Activated CD4-positive, alpha-beta memory T cell treated with anti-CD3 and anti-CD28 coated beads, Interleukin-2, amount 10 ng/mL, durations not matched to agents 7 days and 5 days (primary cell): ENCODE measurements at regions not wholly inside any gene's neighbourhood (a gene's known extent, or its start where the extent isn't known, plus 50 kb on each side); places are given as distances from the start of the nearest gene placed in this dataset.
A peak's percentile ranks its signal among the peaks of the same experiment; 100 is the strongest.
"Not testable (repeated sequence)": the region's sequence is repeated elsewhere in the genome, so short reads cannot be mapped to it uniquely, and the experiment has no call there.

Source experiments
- CTCF ChIA-PET: fragments of 350-600 bp; sonication (Branson Sonifier 250); formaldehyde crosslinking; loops from one replicate; lab custom pipeline; 2021; ENCODE audit warnings: antibody characterized with exemption, inconsistent platforms; lab: Charles Lee
- POLR2A ChIA-PET: fragments of 350-600 bp; sonication (Branson Sonifier 250); formaldehyde crosslinking; loops from one replicate; lab custom pipeline; 2021; ENCODE audit warnings: antibody characterized with exemption; lab: Charles Lee
- DNase-seq: peaks from one replicate; pipeline ENCODE4 v3.0.0-alpha.2; 2020
- H3K27ac Mint-ChIP-seq: one replicate; pipeline ENCODE4 v1.8.0; 2021; ENCODE audit warnings: mild to moderate bottlenecking, mixed read lengths
- H3K27me3 Mint-ChIP-seq: one replicate; pipeline ENCODE4 v1.8.0; 2021; ENCODE audit warnings: mixed read lengths
- H3K36me3 Mint-ChIP-seq: one replicate; pipeline ENCODE4 v1.8.0; 2021; ENCODE audit warnings: low read depth, mixed read lengths
- H3K4me1 Mint-ChIP-seq: one replicate; pipeline ENCODE4 v1.8.0; 2021; ENCODE audit warnings: mixed read lengths
- H3K4me3 Mint-ChIP-seq: one replicate; pipeline ENCODE4 v1.8.0; 2021; ENCODE audit warnings: mild to moderate bottlenecking, mixed read lengths
- H3K9me3 Mint-ChIP-seq: one replicate; pipeline ENCODE4 v1.8.0; 2021; ENCODE audit warnings: mixed read lengths

GRCh38 chr6:147651-148050 lies 144.6 kb upstream of the DUSP22 start:
- peaks cover 19% of the 10 kb centered on the region for H3K27me3 Mint-ChIP-seq
- CTCF ChIA-PET: interaction anchor here (0.9 to 2.1 kb wide), 7 partner anchors 9 to 542 kb away, joined by 3 to 6 read pairs (median 5); no protein-coding TSS in a partner anchor
- H3K4me1 Mint-ChIP-seq, DNase-seq, POLR2A ChIA-PET, H3K27ac Mint-ChIP-seq, H3K9me3 Mint-ChIP-seq, H3K4me3 Mint-ChIP-seq, H3K36me3 Mint-ChIP-seq: not testable (repeated sequence)

DNA sequence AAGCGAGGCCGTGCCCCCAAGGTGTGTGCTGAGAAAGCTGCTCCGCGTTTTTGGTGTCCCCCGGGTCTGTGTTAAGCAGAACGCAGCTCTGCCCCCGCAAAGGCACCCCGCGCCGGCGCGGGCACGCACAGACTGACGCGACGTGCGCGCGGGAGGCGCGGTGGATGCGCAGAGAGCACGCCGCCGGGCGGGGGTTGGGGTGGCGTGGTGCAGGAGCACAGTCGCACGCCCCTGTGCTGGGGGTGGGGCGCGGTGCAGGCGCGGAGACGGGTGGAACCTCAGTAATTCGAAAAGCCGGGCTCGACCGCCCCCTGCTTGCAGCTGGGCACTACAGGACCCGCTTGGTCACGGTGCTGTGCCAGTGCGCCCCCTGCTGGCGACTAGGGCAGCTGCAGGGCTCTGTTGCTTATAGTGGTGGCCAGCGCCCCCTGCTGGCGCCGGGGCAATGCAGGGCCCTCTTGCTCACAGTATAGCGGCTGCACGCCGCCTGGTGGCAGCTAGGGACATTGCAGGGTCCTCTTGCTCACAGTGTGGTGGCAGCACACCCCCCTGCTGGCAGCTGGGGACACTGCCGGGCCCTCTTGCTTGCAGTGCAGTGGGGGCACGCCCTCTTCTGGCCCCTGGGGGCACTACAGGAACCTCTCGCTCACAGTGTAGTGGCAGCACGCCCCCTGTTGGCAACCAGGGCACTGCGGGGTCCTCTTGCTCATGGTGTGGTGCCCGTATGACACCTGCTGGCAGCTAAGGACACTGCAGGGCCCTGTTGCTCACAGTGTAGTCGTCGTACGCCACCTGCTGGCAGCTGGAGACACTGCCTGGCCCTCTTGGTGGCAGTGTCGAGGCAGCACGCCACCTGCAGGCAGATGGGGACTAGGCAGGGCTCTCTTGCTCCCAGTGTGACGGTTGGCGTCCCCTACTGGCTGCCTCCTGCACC lies 144.0 kb upstream of the DUSP22 start:
- H3K27ac Mint-ChIP-seq, POLR2A ChIA-PET, H3K9me3 Mint-ChIP-seq, H3K4me3 Mint-ChIP-seq, H3K36me3 Mint-ChIP-seq: not testable (repeated sequence)
- peaks cover 24% of the 10 kb centered on the region for H3K27me3 Mint-ChIP-seq
- DNase-seq: peak; percentile 91
- peaks cover 15% of the 10 kb centered on the region for H3K4me1 Mint-ChIP-seq
- CTCF ChIA-PET: interaction anchor here (0.8 to 2.1 kb wide), 14 partner anchors 8 to 563 kb away, joined by 3 to 6 read pairs (median 3); no protein-coding TSS in a partner anchor

GRCh38 chr6:150147-150546 lies 142.1 kb upstream of the DUSP22 start:
- H3K4me3 Mint-ChIP-seq, POLR2A ChIA-PET, DNase-seq, H3K27ac Mint-ChIP-seq, H3K36me3 Mint-ChIP-seq, H3K9me3 Mint-ChIP-seq: not testable (repeated sequence)
- CTCF ChIA-PET: interaction anchor here (1.3 kb wide), 1 partner anchor 572 kb away, joined by 3 read pairs; no protein-coding TSS in a partner anchor
- Mint-ChIP-seq H3K4me1 (peaks cover 31% of the 10 kb centered on the region), H3K27me3 (peaks cover 36% of the 10 kb centered on the region)

- DNase-seq, CTCF ChIA-PET, H3K9me3 Mint-ChIP-seq, POLR2A ChIA-PET, H3K36me3 Mint-ChIP-seq, H3K4me3 Mint-ChIP-seq, H3K27ac Mint-ChIP-seq: not testable (repeated sequence)
- Mint-ChIP-seq H3K4me1 (peaks cover 54% of the 10 kb centered on the region), H3K27me3 (peaks cover 36% of the 10 kb centered on the region)
Measured at GRCh38 chr6:152436-152835, 139.9 kb upstream of the DUSP22 start.

GRCh38 chr6:153026-153425 lies 139.3 kb upstream of the DUSP22 start:
- H3K9me3 Mint-ChIP-seq, H3K36me3 Mint-ChIP-seq, H3K4me3 Mint-ChIP-seq, CTCF ChIA-PET, DNase-seq, POLR2A ChIA-PET, H3K27ac Mint-ChIP-seq: not testable (repeated sequence)
- peaks cover 36% of the 10 kb centered on the region for H3K27me3 Mint-ChIP-seq
- peaks cover 58% of the 10 kb centered on the region for H3K4me1 Mint-ChIP-seq

DNA sequence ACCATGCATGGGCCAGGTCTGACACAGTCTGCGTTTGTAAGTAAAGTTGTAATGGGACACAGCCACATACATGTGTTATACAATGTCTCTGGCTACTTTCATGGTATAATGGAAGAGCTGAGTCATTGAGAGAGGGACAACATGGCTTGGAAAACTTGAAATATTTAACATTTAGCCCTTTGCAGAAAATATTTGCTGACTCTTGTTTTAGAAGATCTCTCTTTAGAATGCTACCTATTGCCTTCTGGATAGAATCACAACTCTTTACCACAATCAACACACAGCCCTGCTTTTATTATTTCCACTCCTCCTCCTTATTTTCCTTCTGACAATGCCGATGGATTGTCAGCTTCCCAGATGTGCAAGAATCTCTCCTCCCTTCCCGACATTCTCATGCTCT lies 138.4 kb upstream of the DUSP22 start:
- H3K36me3 Mint-ChIP-seq, DNase-seq, H3K9me3 Mint-ChIP-seq, H3K4me3 Mint-ChIP-seq: not testable (repeated sequence)
- CTCF ChIA-PET: interaction anchor here (0.9 to 1.5 kb wide), 3 partner anchors 12 to 33 kb away, joined by 3 to 5 read pairs (median 3); no protein-coding TSS in a partner anchor
- peaks cover 41% of the 10 kb centered on the region for H3K27me3 Mint-ChIP-seq
- H3K27ac Mint-ChIP-seq: peak overlapping the region; percentile 13
- POLR2A ChIA-PET: interaction anchor here (0.8 kb wide), 1 partner anchor 278 kb away, joined by 3 read pairs; no protein-coding TSS in a partner anchor
- peaks cover 58% of the 10 kb centered on the region for H3K4me1 Mint-ChIP-seq

GRCh38 chr6:154321-155092 lies 137.8 kb upstream of the DUSP22 start:
- H3K9me3 Mint-ChIP-seq, H3K4me3 Mint-ChIP-seq, H3K36me3 Mint-ChIP-seq: not testable (repeated sequence)
- peak; percentile 42 for DNase-seq
- Mint-ChIP-seq H3K27me3 (peaks cover 46% of the 10 kb centered on the region), H3K4me1 (peaks cover 58% of the 10 kb centered on the region), H3K27ac (peak overlapping the region; percentile 17)
- ChIA-PET POLR2A (interaction anchor here (0.8 to 1.6 kb wide), 3 partner anchors 28 to 278 kb away, joined by 3 read pairs; no protein-coding TSS in a partner anchor), CTCF (interaction anchor here (0.6 to 1.5 kb wide), 7 partner anchors 10 to 641 kb away, joined by 3 to 5 read pairs (median 3); no protein-coding TSS in a partner anchor)

GRCh38 chr6:156010-156409 lies 136.3 kb upstream of the DUSP22 start:
- peaks cover 53% of the 10 kb centered on the region for H3K27me3 Mint-ChIP-seq
- DNase-seq: no peak
- no peaks in the 10 kb centered on the region for H3K9me3 Mint-ChIP-seq
- ChIA-PET POLR2A (interaction anchor here (1.0 to 1.6 kb wide), 4 partner anchors 27 to 334 kb away, joined by 3 to 4 read pairs (median 4); no protein-coding TSS in a partner anchor), CTCF (interaction anchor here (0.6 to 1.0 kb wide), 3 partner anchors 9 to 26 kb away, joined by 3 to 5 read pairs (median 5); no protein-coding TSS in a partner anchor)
- H3K27ac Mint-ChIP-seq: no peak overlapping the region
- no peak overlapping the region for H3K4me3 Mint-ChIP-seq
- peaks cover 56% of the 10 kb centered on the region for H3K4me1 Mint-ChIP-seq
- no peaks in the 10 kb centered on the region for H3K36me3 Mint-ChIP-seq

DNA sequence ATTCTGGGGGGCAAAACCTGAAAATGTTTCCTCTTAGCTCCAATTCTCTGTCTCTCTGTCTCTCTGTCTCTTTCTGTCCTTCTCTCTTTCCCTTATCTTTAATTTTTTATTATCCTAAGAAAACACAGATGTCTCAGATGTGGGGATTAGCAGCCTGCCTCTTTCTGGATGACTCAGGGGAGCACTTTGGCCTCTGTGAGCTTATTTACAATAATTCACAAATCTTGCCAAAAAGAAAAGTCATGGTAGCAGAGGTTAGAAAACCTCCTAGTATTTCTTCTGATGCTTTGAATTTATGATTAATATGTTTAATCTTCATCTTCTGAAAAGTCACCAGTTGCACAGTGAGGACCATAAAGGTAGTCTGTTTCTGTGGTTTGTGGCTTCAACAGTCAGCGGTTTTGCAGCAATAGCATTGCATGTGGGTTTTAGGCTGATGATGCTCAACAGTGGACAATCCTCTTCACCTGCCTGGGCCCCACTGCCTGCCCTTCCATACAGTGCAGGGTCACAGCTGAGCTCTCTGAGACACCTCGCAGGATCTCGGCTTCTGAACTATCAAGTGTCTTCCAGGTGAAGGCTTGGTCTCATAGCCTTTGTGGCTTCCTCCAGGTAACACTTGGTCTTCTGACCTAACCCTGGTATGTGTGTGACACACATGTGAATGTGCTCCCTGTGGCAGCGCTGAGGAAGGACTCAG lies 135.7 kb upstream of the DUSP22 start:
- POLR2A ChIA-PET: interaction anchor here (1.0 to 1.6 kb wide), 2 partner anchors 247 to 334 kb away, joined by 4 read pairs; no protein-coding TSS in a partner anchor
- H3K4me1 Mint-ChIP-seq: peaks cover 55% of the 10 kb centered on the region
- H3K9me3 Mint-ChIP-seq, H3K4me3 Mint-ChIP-seq, H3K36me3 Mint-ChIP-seq: not testable (repeated sequence)
- H3K27me3 Mint-ChIP-seq: peaks cover 53% of the 10 kb centered on the region
- CTCF ChIA-PET: interaction anchor here (0.6 to 1.5 kb wide), 4 partner anchors 9 to 137 kb away, joined by 3 to 6 read pairs (median 4); no protein-coding TSS in a partner anchor
- peak; percentile 41 for DNase-seq
- peak overlapping the region; percentile 3 for H3K27ac Mint-ChIP-seq

GRCh38 chr6:157176-157575 lies 135.1 kb upstream of the DUSP22 start:
- Mint-ChIP-seq H3K27ac (peak overlapping the region; percentile 3), H3K27me3 (peaks cover 52% of the 10 kb centered on the region), H3K4me1 (peaks cover 53% of the 10 kb centered on the region)
- POLR2A ChIA-PET, H3K4me3 Mint-ChIP-seq, H3K9me3 Mint-ChIP-seq, H3K36me3 Mint-ChIP-seq: not testable (repeated sequence)
- CTCF ChIA-PET: interaction anchor here (1.5 kb wide), 1 partner anchor 10 kb away, joined by 6 read pairs; no protein-coding TSS in a partner anchor
- peak; percentile 35 for DNase-seq

GRCh38 chr6:161657-162056 lies 130.6 kb upstream of the DUSP22 start:
- DNase-seq, H3K36me3 Mint-ChIP-seq, POLR2A ChIA-PET, H3K9me3 Mint-ChIP-seq, CTCF ChIA-PET, H3K27ac Mint-ChIP-seq, H3K4me3 Mint-ChIP-seq: not testable (repeated sequence)
- peaks cover 12% of the 10 kb centered on the region for H3K4me1 Mint-ChIP-seq
- peaks cover 44% of the 10 kb centered on the region for H3K27me3 Mint-ChIP-seq

GRCh38 chr6:164720-165119 lies 127.6 kb upstream of the DUSP22 start:
- Mint-ChIP-seq H3K4me1 (no peaks in the 10 kb centered on the region), H3K36me3 (no peaks in the 10 kb centered on the region), H3K9me3 (no peaks in the 10 kb centered on the region), H3K27ac (no peak overlapping the region), H3K4me3 (no peak overlapping the region), H3K27me3 (peaks cover 39% of the 10 kb centered on the region)
- CTCF ChIA-PET: interaction anchor here (1.1 kb wide), 1 partner anchor 9 kb away, joined by 3 read pairs; no protein-coding TSS in a partner anchor
- POLR2A ChIA-PET: no interaction called here
- DNase-seq: no peak
